ENCODE measurements at regions not wholly inside any gene's neighbourhood (a gene's known extent, or its start where the extent isn't known, plus 50 kb on each side); places are given as distances from the start of the nearest gene placed in this dataset.
A peak's percentile ranks its signal among the peaks of the same experiment; 100 is the strongest.

DNA sequence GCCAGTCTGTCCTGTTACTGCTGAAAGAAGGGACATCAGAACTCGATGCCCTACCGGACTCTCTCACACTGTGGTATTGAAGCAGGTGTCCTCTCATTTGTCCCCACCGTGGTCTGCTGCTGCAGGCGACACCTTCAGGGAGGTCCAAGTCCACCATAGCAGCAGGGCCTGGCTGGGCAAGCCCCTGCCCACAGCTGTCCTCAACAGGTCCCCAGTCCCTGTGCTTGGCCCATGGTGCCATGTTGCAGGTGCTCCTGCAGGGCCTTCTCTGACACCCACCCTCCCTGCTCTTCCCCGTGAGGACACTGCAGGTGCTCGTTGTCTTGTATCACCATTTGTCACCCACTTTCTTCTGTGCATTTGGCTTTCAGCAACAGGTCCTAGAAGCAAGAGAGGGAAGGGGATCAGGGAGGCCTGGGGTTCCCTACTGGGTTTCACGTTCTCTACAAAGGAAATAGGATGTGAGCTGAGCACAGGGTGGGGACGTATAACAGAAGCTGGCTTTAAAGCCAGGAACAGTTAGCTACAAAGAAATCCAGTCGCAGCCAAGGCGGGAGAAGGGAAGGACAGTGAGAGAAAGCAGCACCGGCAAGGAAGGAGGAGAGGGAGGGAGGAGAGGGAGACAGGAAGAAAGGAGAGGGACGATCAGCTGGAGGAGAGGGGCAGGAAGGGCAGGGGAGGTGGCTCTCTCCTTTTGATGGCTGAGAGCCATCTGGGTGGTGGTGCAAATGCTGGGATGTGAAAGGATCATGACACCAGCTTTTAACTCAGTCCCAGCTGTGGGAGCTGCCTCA lies 117.7 kb upstream of the FRMD4A start:
- TF ChIP-seq, protein P1, sequence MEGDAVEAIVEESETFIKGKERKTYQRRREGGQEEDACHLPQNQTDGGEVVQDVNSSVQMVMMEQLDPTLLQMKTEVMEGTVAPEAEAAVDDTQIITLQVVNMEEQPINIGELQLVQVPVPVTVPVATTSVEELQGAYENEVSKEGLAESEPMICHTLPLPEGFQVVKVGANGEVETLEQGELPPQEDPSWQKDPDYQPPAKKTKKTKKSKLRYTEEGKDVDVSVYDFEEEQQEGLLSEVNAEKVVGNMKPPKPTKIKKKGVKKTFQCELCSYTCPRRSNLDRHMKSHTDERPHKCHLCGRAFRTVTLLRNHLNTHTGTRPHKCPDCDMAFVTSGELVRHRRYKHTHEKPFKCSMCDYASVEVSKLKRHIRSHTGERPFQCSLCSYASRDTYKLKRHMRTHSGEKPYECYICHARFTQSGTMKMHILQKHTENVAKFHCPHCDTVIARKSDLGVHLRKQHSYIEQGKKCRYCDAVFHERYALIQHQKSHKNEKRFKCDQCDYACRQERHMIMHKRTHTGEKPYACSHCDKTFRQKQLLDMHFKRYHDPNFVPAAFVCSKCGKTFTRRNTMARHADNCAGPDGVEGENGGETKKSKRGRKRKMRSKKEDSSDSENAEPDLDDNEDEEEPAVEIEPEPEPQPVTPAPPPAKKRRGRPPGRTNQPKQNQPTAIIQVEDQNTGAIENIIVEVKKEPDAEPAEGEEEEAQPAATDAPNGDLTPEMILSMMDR (IDR thresholded peaks at IDR 0.05): no peak
- TF ChIP-seq POLR2A (IDR thresholded peaks at IDR 0.05) (no peak), POLR2AphosphoS5 (IDR thresholded peaks at IDR 0.05) (no peak), EP300 (IDR thresholded peaks at IDR 0.05) (no peak)
- Histone ChIP-seq H3K27ac (no peak overlapping the region), H3K4me3 (no peak overlapping the region), H3K36me3 (no peaks in the 10 kb centered on the region), H3K9me3 (no peaks in the 10 kb centered on the region), H3K27me3 (no peaks in the 10 kb centered on the region), H3K4me1 (peaks cover 0 to 11% (median 0%) of the 10 kb centered on the region in 4 donors)
- DNase-seq: peak in 1 of 2 donors; percentile 23
- intact Hi-C loops (cut with DNase I; ENCODE audit: low total_unique reads): no loop called here
- 61 to 78% (median 69%) methylated on average over 12 of the region's 12 CpGs for WGBS, 5 donors

DNA sequence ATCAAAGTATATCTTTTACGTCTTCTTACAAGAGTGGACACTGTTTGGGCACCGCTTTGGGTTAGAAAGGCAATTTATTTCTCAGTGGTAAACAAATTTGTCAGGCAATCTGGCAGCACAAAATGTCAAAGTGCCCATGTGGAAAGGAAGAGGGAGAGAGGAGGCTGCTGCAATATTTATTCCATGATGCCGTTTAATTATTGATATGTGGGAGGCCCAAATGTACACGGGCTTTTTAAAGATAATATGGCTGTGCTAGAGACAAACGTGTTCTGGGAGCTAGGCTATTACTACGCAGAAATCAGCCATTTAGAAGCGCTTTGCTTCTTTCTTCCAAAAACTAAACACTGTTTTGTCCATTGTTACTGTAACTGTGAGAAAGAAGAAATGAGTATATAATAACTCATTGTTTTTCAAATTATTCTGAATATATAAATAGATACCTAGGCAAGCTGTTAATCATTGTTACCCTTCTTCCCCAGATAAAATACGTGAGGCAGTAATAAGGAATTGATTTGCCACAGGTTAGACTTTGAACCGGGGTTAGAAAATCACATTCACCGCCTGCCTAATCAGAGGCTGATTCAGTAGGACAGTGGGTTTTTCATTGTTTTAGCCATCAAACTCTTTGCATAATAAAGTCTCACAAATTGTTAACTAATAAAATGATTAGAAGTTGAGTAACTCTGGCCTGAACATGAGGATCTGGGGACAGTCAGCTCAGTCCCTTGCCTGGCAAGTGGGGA lies 116.5 kb upstream of the FRMD4A start:
- TF ChIP-seq POLR2A (IDR thresholded peaks at IDR 0.05) (no peak), EP300 (IDR thresholded peaks at IDR 0.05) (no peak), POLR2AphosphoS5 (IDR thresholded peaks at IDR 0.05) (no peak)
- TF ChIP-seq, protein P1 (IDR thresholded peaks at IDR 0.05): no peak
- Histone ChIP-seq H3K9me3 (no peaks in the 10 kb centered on the region), H3K27ac (no peak overlapping the region), H3K4me3 (no peak overlapping the region), H3K4me1 (peaks cover 0 to 11% (median 0%) of the 10 kb centered on the region in 4 donors), H3K27me3 (no peaks in the 10 kb centered on the region), H3K36me3 (no peaks in the 10 kb centered on the region)
- no peak for DNase-seq
- intact Hi-C loops (cut with DNase I; ENCODE audit: low total_unique reads): no loop called here
- 57 to 66% (median 63%) methylated on average over 10 of the region's 10 CpGs for WGBS, 5 donors

DNA sequence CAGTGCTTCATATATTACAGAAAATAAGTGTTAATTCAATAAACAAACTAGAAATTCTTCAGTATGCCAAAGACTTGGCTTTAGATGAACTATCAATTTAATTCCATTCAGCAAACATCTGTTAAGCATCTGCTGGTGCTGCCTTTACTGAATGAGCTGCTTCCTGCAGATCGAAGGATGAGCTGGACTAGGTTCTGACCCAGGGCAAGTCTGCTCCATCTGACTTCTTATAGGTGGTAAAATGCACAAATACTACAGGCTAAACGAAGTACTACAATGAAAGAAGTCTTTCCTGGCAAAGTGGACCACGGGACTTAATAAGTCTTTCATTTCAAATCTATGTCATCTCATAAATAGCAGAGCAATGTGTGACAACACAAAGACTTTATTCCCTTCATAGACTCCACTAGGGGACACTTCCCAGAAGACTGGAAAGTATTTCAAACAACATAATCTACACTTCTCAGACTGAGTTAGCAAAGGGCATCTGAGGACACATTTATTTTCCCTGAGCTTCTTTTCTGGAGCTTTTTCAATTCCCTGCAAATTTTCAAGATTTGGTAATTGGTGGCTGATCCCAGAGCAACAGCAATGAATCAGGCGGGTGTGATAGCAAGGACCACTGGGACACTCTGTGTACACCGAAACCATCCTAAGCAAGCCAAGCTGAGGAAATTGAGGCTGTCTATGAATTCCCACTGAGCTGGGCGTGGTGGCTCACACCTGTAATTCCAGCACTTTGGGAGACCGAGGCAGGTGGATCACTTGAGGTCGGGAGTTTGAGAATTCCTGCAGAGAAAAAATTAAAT lies 108.9 kb upstream of the FRMD4A start:
- no peak for TF ChIP-seq EP300 (IDR thresholded peaks at IDR 0.05)
- Histone ChIP-seq H3K27ac (no peak overlapping the region), H3K27me3 (no peaks in the 10 kb centered on the region), H3K36me3 (no peaks in the 10 kb centered on the region), H3K4me1 (no peaks in the 10 kb centered on the region), H3K4me3 (no peak overlapping the region), H3K9me3 (no peaks in the 10 kb centered on the region)
- intact Hi-C loops (cut with DNase I; ENCODE audit: low total_unique reads): no loop called here
- DNase-seq: no peak
- 63 to 73% (median 69%) methylated on average over 8 of the region's 8 CpGs for WGBS, 5 donors

DNA sequence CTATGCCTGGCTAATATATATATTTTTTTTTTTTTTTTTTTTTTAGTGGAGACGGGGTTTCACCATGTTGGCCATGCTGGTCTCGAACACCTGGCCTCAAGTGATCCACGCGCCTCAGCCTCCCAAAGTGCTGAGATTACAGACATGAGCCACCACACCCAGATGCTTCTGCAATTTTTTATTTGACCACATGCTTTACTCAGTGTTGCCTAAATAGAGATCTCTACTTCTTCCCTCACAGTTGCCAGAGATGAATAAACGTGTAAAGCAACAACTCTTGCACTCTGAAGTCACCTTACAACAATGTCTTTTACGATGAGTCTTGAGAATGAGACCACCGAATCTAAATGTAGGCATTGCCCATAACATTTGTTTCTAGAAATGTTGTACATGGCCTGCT lies 107.9 kb upstream of the FRMD4A start:
- Histone ChIP-seq H3K4me1 (no peaks in the 10 kb centered on the region), H3K27me3 (no peaks in the 10 kb centered on the region), H3K4me3 (no peak overlapping the region), H3K9me3 (no peaks in the 10 kb centered on the region), H3K36me3 (no peaks in the 10 kb centered on the region), H3K27ac (no peak overlapping the region)
- TF ChIP-seq POLR2AphosphoS5 (IDR thresholded peaks at IDR 0.05) (no peak), POLR2A (IDR thresholded peaks at IDR 0.05) (no peak), EP300 (IDR thresholded peaks at IDR 0.05) (no peak)
- TF ChIP-seq, protein P1 (IDR thresholded peaks at IDR 0.05): no peak
- intact Hi-C loops (cut with DNase I; ENCODE audit: low total_unique reads): no loop called here
- no peak for DNase-seq
- 80 to 86% (median 84%) methylated on average over 7 of the region's 7 CpGs for WGBS, 5 donors

Measured in stomach (tissue), 8 donors.